T-cell (primary cell): ENCODE measurements at regions not wholly inside any gene's neighbourhood (a gene's known extent, or its start where the extent isn't known, plus 50 kb on each side); places are given as distances from the start of the nearest gene placed in this dataset.

Experiments
- ATAC-seq, 4 experiments: fragments of 200-7000 bp in 3 of 4; fragments of 150-1000 bp in 1 of 4; cut with Tn5 transposase; replicated peaks in 1 of 4; 1 replicate in 3 of 4; 2 replicates in 1 of 4; pipeline ENCODE4 v1.10.0; 2021; ENCODE audit warnings: moderate library complexity in 3 of 4, mild to moderate bottlenecking in 2 of 4, moderate number of reproducible peaks in 1 of 4
- CTCF ChIA-PET, 2 donors: fragments of 300-600 bp; sonication (Branson Sonifier 250); formaldehyde crosslinking; loops; one replicate each; lab custom pipeline; 2022; ENCODE audit warnings: antibody characterized with exemption in 2 of 2; lab: Charles Lee
- POLR2A ChIA-PET, 2 donors: fragments of 300-600 bp; sonication (Branson Sonifier 250); formaldehyde crosslinking; loops; one replicate each; lab custom pipeline; 2022; ENCODE audit warnings: antibody characterized with exemption in 2 of 2; lab: Charles Lee
- DNase-seq, 35 experiments: peaks; one replicate each; pipeline versions ENCODE4 v3.0.0 to v3.0.0-alpha.2; 2013 to 2023
- H3K27ac ChIP-seq: one replicate; pipeline ENCODE4 v1.5.1; 2013; ENCODE audit warnings: low read length
- H3K27me3 ChIP-seq, 2 experiments: replicated peaks in 1 of 2; 1 replicate in 1 of 2; 2 replicates in 1 of 2; pipeline versions ENCODE4 v1.6.1 to v1.7.0; 2013; ENCODE audit warnings: low read length in 1 of 2, mixed read lengths in 1 of 2; ENCODE audit not compliant: control insufficient read depth in 2 of 2, insufficient read depth in 2 of 2; ENCODE audit errors: extremely low read depth in 1 of 2
- H3K36me3 ChIP-seq, 2 donors: 1 replicate in 1 of 2; 2 replicates in 1 of 2; pipeline versions ENCODE4 v1.6.1 to v1.7.0; 2013; ENCODE audit warnings: low read length in 1 of 2; ENCODE audit not compliant: control insufficient read depth in 2 of 2, insufficient read depth in 1 of 2; ENCODE audit errors: extremely low read depth in 1 of 2
- H3K4me1 ChIP-seq, 2 experiments: 1 replicate in 1 of 2; 2 replicates in 1 of 2; pipeline versions ENCODE4 v1.6.1 to v1.7.0; 2013; ENCODE audit warnings: low read length in 2 of 2, mixed read lengths in 1 of 2; ENCODE audit not compliant: insufficient read depth in 2 of 2, control insufficient read depth in 1 of 2; ENCODE audit errors: extremely low read depth in 1 of 2
- H3K4me3 ChIP-seq, 2 donors: 1 replicate in 1 of 2; 2 replicates in 1 of 2; pipeline versions ENCODE4 v1.5.1 to v1.7.0; 2013; ENCODE audit warnings: mild to moderate bottlenecking in 2 of 2, low read length in 1 of 2, moderate library complexity in 1 of 2; ENCODE audit not compliant: control insufficient read depth in 1 of 2; ENCODE audit errors: extremely low read depth in 1 of 2
- H3K9me3 ChIP-seq: 2 replicates; pipeline ENCODE4 v1.7.0; 2013
- H3K27ac Mint-ChIP-seq, 2 donors: one replicate each; pipeline ENCODE4 v1.8.0; 2020 to 2021; ENCODE audit warnings: mild to moderate bottlenecking in 2 of 2, mixed read lengths in 2 of 2
- H3K27me3 Mint-ChIP-seq, 2 donors: one replicate each; pipeline ENCODE4 v1.8.0; 2021 to 2022; ENCODE audit warnings: mixed read lengths in 2 of 2
- H3K36me3 Mint-ChIP-seq: one replicate; pipeline ENCODE4 v1.8.0; 2021; ENCODE audit warnings: mixed read lengths
- H3K4me1 Mint-ChIP-seq, 3 donors: one replicate each; pipeline ENCODE4 v1.8.0; 2020 to 2022; ENCODE audit warnings: mixed read lengths in 3 of 3, mild to moderate bottlenecking in 1 of 3
- H3K4me3 Mint-ChIP-seq, 3 donors: one replicate each; pipeline ENCODE4 v1.8.0; 2020 to 2022; ENCODE audit warnings: mild to moderate bottlenecking in 3 of 3, mixed read lengths in 3 of 3, moderate library complexity in 3 of 3
- H3K9me3 Mint-ChIP-seq, 3 donors: one replicate each; pipeline ENCODE4 v1.8.0; 2020 to 2022; ENCODE audit warnings: mixed read lengths in 3 of 3
- WGBS: methylation state at CpG from one replicate; pipeline ENCODE4 v1.1.5; 2013; ENCODE audit warnings: missing lambda C conversion rate; ENCODE audit not compliant: insufficient coverage; 5-methylcytosine and 5-hydroxymethylcytosine counted together

DNA sequence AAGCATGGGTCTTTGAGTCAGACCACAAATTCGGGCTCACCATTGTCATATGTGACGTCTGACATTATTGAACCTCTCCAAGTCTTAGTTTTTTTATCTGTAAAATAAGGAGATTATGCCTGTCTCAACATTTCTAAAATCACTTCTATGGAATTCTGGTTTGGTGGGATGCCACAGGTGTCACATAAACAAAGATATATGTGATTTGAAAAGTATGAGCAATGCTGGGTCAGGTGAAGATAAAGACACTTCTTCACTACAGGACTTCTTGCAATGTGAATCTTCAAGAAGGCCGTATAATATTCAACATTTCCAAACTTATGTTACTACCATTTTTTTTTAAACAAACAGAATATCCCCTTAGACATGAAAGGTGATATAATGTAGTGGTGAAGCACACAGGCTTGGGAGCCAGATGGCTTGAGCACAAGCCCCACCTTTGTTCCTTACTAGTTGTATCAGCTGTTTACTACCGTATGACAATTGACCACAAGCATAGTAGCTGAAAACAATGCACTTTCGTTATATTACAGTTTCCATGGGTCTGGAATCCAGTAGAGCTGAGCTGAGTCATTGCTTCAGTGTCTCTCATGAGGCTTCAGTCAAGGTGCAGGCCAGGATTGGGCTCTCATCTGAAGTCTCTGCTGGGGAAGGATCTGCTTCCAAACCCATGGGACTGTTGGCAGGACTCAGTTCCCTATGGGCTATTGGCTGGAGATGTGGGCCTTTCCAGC, 87.7 kb downstream of the UTP18 start:
- H3K27me3 ChIP-seq = peaks cover 0 to 14% of the 10 kb centered on the region in 2 experiments
- no peaks in the 10 kb centered on the region for H3K4me1 ChIP-seq
- H3K27me3 Mint-ChIP-seq = peaks cover 18 to 23% of the 10 kb centered on the region in 2 donors
- ChIA-PET POLR2A (no interaction called here), CTCF (no interaction called here)
- WGBS = 50% methylated on average over 1 of the region's 5 CpGs
- ATAC-seq (no peak), DNase-seq (no peak)
- H3K9me3 ChIP-seq = no peaks in the 10 kb centered on the region
- H3K4me3 Mint-ChIP-seq = no peak overlapping the region
- H3K4me1 Mint-ChIP-seq = no peaks in the 10 kb centered on the region
- H3K36me3 Mint-ChIP-seq = no peaks in the 10 kb centered on the region
- no peak overlapping the region for H3K27ac ChIP-seq
- no peak overlapping the region for H3K4me3 ChIP-seq
- H3K27ac Mint-ChIP-seq = no peak overlapping the region
- H3K9me3 Mint-ChIP-seq = no peaks in the 10 kb centered on the region
- no peaks in the 10 kb centered on the region for H3K36me3 ChIP-seq

- CTCF ChIA-PET = no interaction called here
- Histone ChIP-seq H3K27me3 (peaks cover 0 to 11% of the 10 kb centered on the region in 2 experiments), H3K4me1 (no peaks in the 10 kb centered on the region), H3K9me3 (no peaks in the 10 kb centered on the region), H3K36me3 (no peaks in the 10 kb centered on the region), H3K4me3 (no peak overlapping the region), H3K27ac (no peak overlapping the region)
- no peaks in the 10 kb centered on the region for H3K36me3 Mint-ChIP-seq
- H3K27me3 Mint-ChIP-seq = peaks cover 18 to 29% of the 10 kb centered on the region in 2 donors
- no peak for DNase-seq
- WGBS = 81% methylated on average over 4 of the region's 6 CpGs
- POLR2A ChIA-PET = no interaction called here
- no peak for ATAC-seq
- H3K9me3 Mint-ChIP-seq = no peaks in the 10 kb centered on the region
- H3K4me1 Mint-ChIP-seq = no peaks in the 10 kb centered on the region
- no peak overlapping the region for H3K4me3 Mint-ChIP-seq
- no peak overlapping the region for H3K27ac Mint-ChIP-seq
Measured at GRCh38 chr17:51351080-51351479, 90.7 kb downstream of the UTP18 start.

DNA sequence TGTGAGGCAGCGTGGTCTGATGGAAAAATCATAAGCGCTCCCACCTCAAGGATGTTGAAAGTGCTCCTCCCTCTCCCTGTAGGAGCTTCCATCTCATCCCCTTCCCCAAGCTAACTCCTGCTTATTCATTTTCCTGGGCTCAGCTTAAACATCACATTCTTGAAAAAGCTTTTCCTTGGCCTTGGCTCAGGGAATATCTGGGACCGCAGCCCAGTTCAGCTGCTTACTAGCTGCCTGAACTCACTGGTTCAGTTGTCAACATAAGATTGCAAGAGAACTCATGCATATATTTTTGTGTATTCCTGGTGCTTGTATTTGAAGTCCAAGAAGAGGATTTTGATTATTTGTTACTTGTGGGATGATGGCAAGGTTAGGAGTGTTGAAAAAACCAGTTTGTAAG, 91.5 kb downstream of the UTP18 start:
- 90% methylated on average over 3 of the region's 3 CpGs for WGBS
- H3K9me3 Mint-ChIP-seq = no peaks in the 10 kb centered on the region
- ATAC-seq = no peak

DNA sequence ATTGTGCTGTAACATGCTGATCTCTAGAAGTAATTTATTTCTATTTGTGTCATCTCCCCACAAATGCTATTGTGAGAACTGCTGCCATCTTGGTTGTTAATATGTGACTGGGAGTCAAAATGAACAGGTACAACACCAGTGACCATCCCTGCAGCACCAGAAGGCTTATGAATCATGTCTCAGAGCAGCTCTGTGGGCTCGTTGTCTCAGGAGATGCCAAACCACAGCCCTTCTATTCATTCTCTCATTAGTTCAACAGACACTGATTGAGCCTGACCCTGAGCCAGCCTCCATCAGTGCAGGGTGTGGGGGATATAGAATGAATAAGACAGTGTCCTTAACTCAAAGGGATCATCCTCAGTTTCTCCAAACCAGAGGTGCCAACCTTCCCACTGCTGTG, 92.5 kb downstream of the UTP18 start:
- WGBS = no CpG with 5 or more reads among the region's 1 CpG
- Histone ChIP-seq H3K4me1 (no peaks in the 10 kb centered on the region), H3K4me3 (no peak overlapping the region), H3K36me3 (no peaks in the 10 kb centered on the region), H3K27me3 (peaks cover 0 to 6% of the 10 kb centered on the region in 2 experiments), H3K9me3 (no peaks in the 10 kb centered on the region), H3K27ac (no peak overlapping the region)
- CTCF ChIA-PET = interaction anchor here in 1 of 2 donors (0.6 kb wide), 1 partner anchor 109 kb away, joined by 8 read pairs; no protein-coding TSS in a partner anchor
- DNase-seq (no peak), ATAC-seq (no peak)
- no peaks in the 10 kb centered on the region for H3K36me3 Mint-ChIP-seq
- POLR2A ChIA-PET = no interaction called here
- H3K9me3 Mint-ChIP-seq = no peaks in the 10 kb centered on the region
- no peak overlapping the region for H3K27ac Mint-ChIP-seq
- H3K27me3 Mint-ChIP-seq = peaks cover 14 to 29% of the 10 kb centered on the region in 2 donors
- H3K4me3 Mint-ChIP-seq = no peak overlapping the region
- no peaks in the 10 kb centered on the region for H3K4me1 Mint-ChIP-seq

More for the DNA sequence above, 91.5 kb downstream of the UTP18 start:
- Histone ChIP-seq H3K27ac (no peak overlapping the region), H3K9me3 (no peaks in the 10 kb centered on the region), H3K36me3 (no peaks in the 10 kb centered on the region), H3K4me1 (no peaks in the 10 kb centered on the region), H3K4me3 (no peak overlapping the region), H3K27me3 (peaks cover 0 to 11% of the 10 kb centered on the region in 2 experiments)
- H3K4me1 Mint-ChIP-seq = no peaks in the 10 kb centered on the region
- peaks cover 18 to 29% of the 10 kb centered on the region in 2 donors for H3K27me3 Mint-ChIP-seq
- no peak overlapping the region for H3K4me3 Mint-ChIP-seq
- ChIA-PET CTCF (no interaction called here), POLR2A (no interaction called here)
- no peak overlapping the region for H3K27ac Mint-ChIP-seq
- no peak for DNase-seq
- H3K36me3 Mint-ChIP-seq = no peaks in the 10 kb centered on the region

DNA sequence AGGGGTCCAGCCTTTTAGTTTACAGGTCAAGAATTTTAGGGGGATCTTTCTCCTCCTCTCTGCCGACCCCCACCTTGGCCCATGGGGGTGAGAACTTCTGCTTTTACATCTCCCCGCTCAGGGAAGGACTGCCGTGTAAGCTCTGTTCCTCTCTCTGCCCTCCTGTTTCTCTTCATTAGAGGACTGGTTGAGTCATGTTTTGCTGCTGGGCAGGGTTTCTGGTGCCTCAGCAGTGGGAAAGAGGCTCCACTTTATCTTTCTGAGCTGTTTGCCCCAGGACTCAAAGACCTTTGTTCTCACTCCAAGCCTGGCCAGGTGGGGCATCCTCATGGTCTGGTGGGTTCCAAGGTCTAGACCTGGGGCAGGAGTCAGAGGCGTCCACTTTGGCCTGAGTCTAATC, 93.0 kb downstream of the UTP18 start:
- Histone ChIP-seq H3K27ac (no peak overlapping the region), H3K27me3 (peaks cover 0 to 4% of the 10 kb centered on the region in 2 experiments), H3K9me3 (no peaks in the 10 kb centered on the region), H3K4me1 (no peaks in the 10 kb centered on the region), H3K4me3 (no peak overlapping the region), H3K36me3 (no peaks in the 10 kb centered on the region)
- no peaks in the 10 kb centered on the region for H3K36me3 Mint-ChIP-seq
- H3K4me1 Mint-ChIP-seq = no peaks in the 10 kb centered on the region
- no peak overlapping the region for H3K4me3 Mint-ChIP-seq
- CTCF ChIA-PET = no interaction called here
- H3K27ac Mint-ChIP-seq = no peak overlapping the region
- DNase-seq (no peak), ATAC-seq (no peak)
- no peaks in the 10 kb centered on the region for H3K9me3 Mint-ChIP-seq
- POLR2A ChIA-PET = no interaction called here
- WGBS = no CpG with 5 or more reads among the region's 4 CpGs
- peaks cover 13 to 29% of the 10 kb centered on the region in 2 donors for H3K27me3 Mint-ChIP-seq

- H3K27me3 ChIP-seq = peaks cover 0 to 2% of the 10 kb centered on the region in 2 experiments
- H3K4me3 Mint-ChIP-seq = no peak overlapping the region
- 66% methylated on average over 2 of the region's 2 CpGs for WGBS
- ATAC-seq (no peak), DNase-seq (no peak)
- no peaks in the 10 kb centered on the region for H3K4me1 ChIP-seq
- H3K9me3 Mint-ChIP-seq = no peaks in the 10 kb centered on the region
- H3K27me3 Mint-ChIP-seq = peaks cover 9 to 33% of the 10 kb centered on the region in 2 donors
- no peak overlapping the region for H3K27ac Mint-ChIP-seq
- no peaks in the 10 kb centered on the region for H3K36me3 Mint-ChIP-seq
- POLR2A ChIA-PET = no interaction called here
- no peaks in the 10 kb centered on the region for H3K36me3 ChIP-seq
- H3K9me3 ChIP-seq = no peaks in the 10 kb centered on the region
- no peak overlapping the region for H3K27ac ChIP-seq
- CTCF ChIA-PET = no interaction called here
- no peaks in the 10 kb centered on the region for H3K4me1 Mint-ChIP-seq
- no peak overlapping the region for H3K4me3 ChIP-seq
Measured at GRCh38 chr17:51354936-51355335, 94.6 kb downstream of the UTP18 start.
